AG09319 (cell line): ENCODE measurements at regions not wholly inside any gene's neighbourhood (a gene's known extent, or its start where the extent isn't known, plus 50 kb on each side); places are given as distances from the start of the nearest gene placed in this dataset.
"Not testable (repeated sequence)": the region's sequence is repeated elsewhere in the genome, so short reads cannot be mapped to it uniquely, and the experiment has no call there.

ENCODE experiments used
- DNase-seq: peaks from one replicate; pipeline ENCODE4 v3.0.0-alpha.2; 2010; ENCODE audit warnings: low read depth; ENCODE audit errors: extremely low read depth
- TF ChIP-seq, protein P1 (sequence below): IDR thresholded peaks from 2 replicates; pipeline ENCODE4 v1.5.1; 2011; ENCODE audit warnings: low read depth, mild to moderate bottlenecking, inconsistent platforms, low read length, moderate library complexity

GRCh38 chr13:80157261-80157932, 183.5 kb downstream of the SPRY2 start:
- no peak for DNase-seq
- TF ChIP-seq, protein P1, sequence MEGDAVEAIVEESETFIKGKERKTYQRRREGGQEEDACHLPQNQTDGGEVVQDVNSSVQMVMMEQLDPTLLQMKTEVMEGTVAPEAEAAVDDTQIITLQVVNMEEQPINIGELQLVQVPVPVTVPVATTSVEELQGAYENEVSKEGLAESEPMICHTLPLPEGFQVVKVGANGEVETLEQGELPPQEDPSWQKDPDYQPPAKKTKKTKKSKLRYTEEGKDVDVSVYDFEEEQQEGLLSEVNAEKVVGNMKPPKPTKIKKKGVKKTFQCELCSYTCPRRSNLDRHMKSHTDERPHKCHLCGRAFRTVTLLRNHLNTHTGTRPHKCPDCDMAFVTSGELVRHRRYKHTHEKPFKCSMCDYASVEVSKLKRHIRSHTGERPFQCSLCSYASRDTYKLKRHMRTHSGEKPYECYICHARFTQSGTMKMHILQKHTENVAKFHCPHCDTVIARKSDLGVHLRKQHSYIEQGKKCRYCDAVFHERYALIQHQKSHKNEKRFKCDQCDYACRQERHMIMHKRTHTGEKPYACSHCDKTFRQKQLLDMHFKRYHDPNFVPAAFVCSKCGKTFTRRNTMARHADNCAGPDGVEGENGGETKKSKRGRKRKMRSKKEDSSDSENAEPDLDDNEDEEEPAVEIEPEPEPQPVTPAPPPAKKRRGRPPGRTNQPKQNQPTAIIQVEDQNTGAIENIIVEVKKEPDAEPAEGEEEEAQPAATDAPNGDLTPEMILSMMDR = no peak

GRCh38 chr13:80152142-80152541, 188.8 kb downstream of the SPRY2 start:
- not testable (repeated sequence) for DNase-seq

DNA sequence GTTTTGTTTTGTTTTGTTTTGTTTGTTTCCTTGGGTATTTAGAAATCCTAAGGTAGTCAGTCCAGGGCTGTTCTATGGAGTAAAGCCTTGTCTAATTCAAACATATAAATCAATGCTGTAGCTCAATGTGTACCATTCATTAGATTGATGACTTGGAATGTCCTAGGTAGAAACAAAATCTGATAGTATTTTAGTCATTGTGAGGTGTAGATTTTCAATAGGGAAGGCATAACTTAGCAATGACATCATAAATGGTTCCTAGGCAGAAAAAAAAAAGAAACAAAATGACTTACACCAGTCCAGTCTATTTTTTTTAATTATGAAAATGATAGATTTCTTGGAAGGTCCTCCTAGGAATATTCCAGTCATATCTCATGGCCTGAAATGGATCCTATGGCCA, 189.9 kb downstream of the SPRY2 start:
- no peak for DNase-seq
- TF ChIP-seq, protein P1 = no peak

DNA sequence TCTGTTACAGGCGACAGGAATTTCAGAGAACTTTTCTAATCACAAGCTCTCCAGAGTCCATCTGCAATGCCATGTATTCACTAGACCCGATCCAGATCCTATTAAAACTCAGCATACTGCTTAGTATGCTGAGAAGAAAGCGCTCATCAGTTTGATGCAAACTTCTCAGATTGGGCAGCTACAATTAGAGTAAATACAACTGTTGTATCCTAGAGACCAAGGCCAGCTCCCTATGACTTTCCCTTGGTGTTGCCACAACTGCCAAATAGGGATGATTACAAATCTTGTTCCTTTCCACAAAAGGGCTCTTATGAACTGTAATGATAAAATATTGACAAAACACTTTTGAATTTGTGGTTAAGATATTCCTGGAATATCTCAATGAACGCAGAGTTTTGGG, 191.2 kb downstream of the SPRY2 start:
- no peak for DNase-seq
- TF ChIP-seq, protein P1 = no peak

DNA sequence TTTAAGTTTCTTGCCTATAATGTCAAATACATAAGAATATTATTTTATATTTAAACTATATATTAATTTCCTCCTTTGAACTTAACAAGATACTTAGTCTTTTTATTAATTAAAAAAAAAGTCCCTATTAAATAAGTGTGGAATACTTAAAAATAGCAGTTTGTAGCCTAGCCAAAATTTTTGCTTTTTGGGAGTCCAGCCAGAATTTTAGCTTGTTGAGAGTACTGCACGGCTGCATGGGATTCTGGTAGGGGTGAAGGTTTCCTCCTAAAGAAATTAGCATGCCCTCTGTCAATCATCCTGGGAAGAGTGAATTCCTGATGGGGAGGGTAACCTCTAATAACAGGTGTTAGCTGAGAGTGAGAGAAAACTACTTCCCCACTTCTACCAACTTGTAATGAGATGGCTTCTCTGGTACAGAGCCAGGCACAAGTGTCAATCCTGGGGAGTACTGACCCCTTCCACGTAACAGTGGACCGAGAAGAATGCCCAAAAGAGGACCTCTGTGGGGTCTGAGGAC, 195.7 kb downstream of the SPRY2 start:
- no peak for DNase-seq
- TF ChIP-seq, protein P1 = no peak

DNA sequence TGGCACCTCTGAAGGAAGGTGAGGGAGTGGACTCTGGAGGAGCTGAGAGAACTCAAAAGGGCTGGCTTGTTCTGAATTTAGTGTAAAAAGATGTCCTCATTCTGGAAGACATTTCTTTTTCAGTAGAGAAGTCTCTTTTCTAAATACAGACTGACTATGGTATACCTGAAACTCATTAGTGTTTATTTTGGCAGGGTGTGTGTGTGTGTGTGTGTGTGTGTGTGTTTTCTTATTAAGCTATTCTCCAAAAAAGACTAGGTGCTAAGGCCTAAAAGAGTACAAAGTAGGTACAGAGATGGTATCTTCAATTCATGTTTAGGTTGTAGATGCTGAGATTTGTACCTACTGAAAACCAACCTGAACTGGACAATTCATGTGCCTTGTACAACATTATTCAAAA, 196.4 kb downstream of the SPRY2 start:
- TF ChIP-seq, protein P1 = no peak

DNA sequence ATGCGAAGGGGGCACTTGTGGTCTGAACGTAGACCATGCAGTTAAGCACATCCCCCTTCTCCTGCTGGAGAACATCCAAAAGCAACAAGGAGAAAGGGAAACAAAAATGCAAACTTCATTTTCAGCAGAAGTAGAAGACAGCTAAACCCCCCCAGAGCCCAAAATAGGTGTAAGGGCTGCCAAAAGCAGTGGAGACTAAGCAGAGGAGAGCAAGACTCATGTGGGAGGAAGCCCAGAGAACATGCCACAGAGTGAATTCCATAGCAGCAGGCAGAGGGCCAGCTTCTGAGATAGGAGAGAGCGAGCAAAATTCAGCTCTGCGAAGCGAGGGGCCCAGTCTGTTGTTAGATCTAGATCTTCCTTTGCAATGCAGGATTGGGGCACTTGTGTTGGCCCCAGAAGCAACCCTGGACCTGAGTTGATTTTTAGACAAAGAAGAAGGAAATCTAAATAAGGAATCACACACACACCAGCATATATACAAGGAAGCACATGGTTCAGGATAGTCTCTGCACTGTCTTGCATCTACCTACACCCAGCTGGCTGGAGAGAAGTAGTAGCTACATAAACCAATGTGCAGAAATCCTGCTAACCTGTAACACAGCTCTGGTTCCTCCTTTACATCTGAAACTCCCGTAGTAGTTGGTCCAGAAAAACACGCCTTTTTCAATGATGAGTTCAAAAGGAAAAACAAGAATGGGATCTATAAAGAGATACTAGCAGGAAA, 199.6 kb downstream of the SPRY2 start:
- DNase-seq = no peak
- TF ChIP-seq, protein P1 = no peak

More for the DNA sequence above, 196.4 kb downstream of the SPRY2 start:
- DNase-seq = no peak
